ENCODE measurements at regions not wholly inside any gene's neighbourhood (a gene's known extent, or its start where the extent isn't known, plus 50 kb on each side); places are given as distances from the start of the nearest gene placed in this dataset.
"Not testable (repeated sequence)": the region's sequence is repeated elsewhere in the genome, so short reads cannot be mapped to it uniquely, and the experiment has no call there.

- TF ChIP-seq EZH2 (IDR thresholded peaks at IDR 0.05), result no peak
- TF ChIP-seq FOXP2 (optimal IDR thresholded peaks at IDR 0.05; ENCODE audit: control extremely low read depth, extremely low read length, insufficient read depth), result no peak
- no peak for TF ChIP-seq POLR2AphosphoS5 (IDR thresholded peaks at IDR 0.05; ENCODE audit: borderline replicate concordance, low read depth, low read length)
Measured at GRCh38 chr7:34343667-34344066, 314.4 kb upstream of the NPSR1 start.

GRCh38 chr7:34354011-34354410 lies 304.0 kb upstream of the NPSR1 start:
- H3K27ac ChIP-seq, result no peak overlapping the region
- H3K9me3 ChIP-seq (ENCODE audit: low read depth, low read length), result no peaks in the 10 kb centered on the region
- H3K36me3 ChIP-seq (ENCODE audit: insufficient read depth, low read length), result no peaks in the 10 kb centered on the region
- DNase-seq (ENCODE audit: low read depth, low spot score), result no peak
- no peak overlapping the region for H3K4me3 ChIP-seq
- no peak for TF ChIP-seq EZH2 (IDR thresholded peaks at IDR 0.05)
- TF ChIP-seq FOXP2 (optimal IDR thresholded peaks at IDR 0.05; ENCODE audit: control extremely low read depth, extremely low read length, insufficient read depth), result no peak
- no peak for TF ChIP-seq POLR2AphosphoS5 (IDR thresholded peaks at IDR 0.05; ENCODE audit: borderline replicate concordance, low read depth, low read length)
- H3K9ac ChIP-seq (ENCODE audit: insufficient read length), result no peak overlapping the region

More at GRCh38 chr7:34343667-34344066, 314.4 kb upstream of the NPSR1 start:
- Histone ChIP-seq H3K9ac (ENCODE audit: insufficient read length) (no peak overlapping the region), H3K27ac (no peak overlapping the region), H3K4me3 (no peak overlapping the region), H3K9me3 (ENCODE audit: low read depth, low read length) (no peaks in the 10 kb centered on the region), H3K36me3 (ENCODE audit: insufficient read depth, low read length) (no peaks in the 10 kb centered on the region)
- no peak for DNase-seq (ENCODE audit: low read depth, low spot score)

- Histone ChIP-seq H3K9ac (ENCODE audit: insufficient read length) (no peak overlapping the region), H3K36me3 (ENCODE audit: insufficient read depth, low read length) (no peaks in the 10 kb centered on the region), H3K9me3 (ENCODE audit: low read depth, low read length) (no peaks in the 10 kb centered on the region), H3K27ac (no peak overlapping the region), H3K4me3 (no peak overlapping the region)
- DNase-seq (ENCODE audit: low read depth, low spot score), result no peak
- no peak for TF ChIP-seq FOXP2 (optimal IDR thresholded peaks at IDR 0.05; ENCODE audit: control extremely low read depth, extremely low read length, insufficient read depth)
- TF ChIP-seq POLR2AphosphoS5 (IDR thresholded peaks at IDR 0.05; ENCODE audit: borderline replicate concordance, low read depth, low read length), result no peak
- TF ChIP-seq EZH2 (IDR thresholded peaks at IDR 0.05), result no peak
Measured at GRCh38 chr7:34354899-34355298, 303.1 kb upstream of the NPSR1 start.

GRCh38 chr7:34357068-34357467 lies 300.9 kb upstream of the NPSR1 start:
- Histone ChIP-seq H3K27ac (no peak overlapping the region), H3K9me3 (ENCODE audit: low read depth, low read length) (no peaks in the 10 kb centered on the region), H3K9ac (ENCODE audit: insufficient read length) (no peak overlapping the region), H3K4me3 (no peak overlapping the region), H3K36me3 (ENCODE audit: insufficient read depth, low read length) (no peaks in the 10 kb centered on the region)
- DNase-seq (ENCODE audit: low read depth, low spot score), result no peak
- TF ChIP-seq FOXP2 (optimal IDR thresholded peaks at IDR 0.05; ENCODE audit: control extremely low read depth, extremely low read length, insufficient read depth) (no peak), EZH2 (IDR thresholded peaks at IDR 0.05) (no peak), POLR2AphosphoS5 (IDR thresholded peaks at IDR 0.05; ENCODE audit: borderline replicate concordance, low read depth, low read length) (no peak)

- no peak for TF ChIP-seq FOXP2 (optimal IDR thresholded peaks at IDR 0.05; ENCODE audit: control extremely low read depth, extremely low read length, insufficient read depth)
- TF ChIP-seq POLR2AphosphoS5 (IDR thresholded peaks at IDR 0.05; ENCODE audit: borderline replicate concordance, low read depth, low read length), result no peak
- TF ChIP-seq EZH2 (IDR thresholded peaks at IDR 0.05), result no peak
- no peak overlapping the region for H3K4me3 ChIP-seq
- H3K36me3 ChIP-seq (ENCODE audit: insufficient read depth, low read length), result no peaks in the 10 kb centered on the region
Measured at GRCh38 chr7:34357946-34358345, 300.1 kb upstream of the NPSR1 start.

GRCh38 chr7:34358578-34358977 lies 299.4 kb upstream of the NPSR1 start:
- not testable (repeated sequence) for H3K36me3 ChIP-seq (ENCODE audit: insufficient read depth, low read length); H3K4me3 ChIP-seq; H3K9me3 ChIP-seq (ENCODE audit: low read depth, low read length); H3K9ac ChIP-seq (ENCODE audit: insufficient read length); H3K27ac ChIP-seq; DNase-seq (ENCODE audit: low read depth, low spot score)

More at GRCh38 chr7:34357946-34358345, 300.1 kb upstream of the NPSR1 start:
- H3K27ac ChIP-seq, result no peak overlapping the region
- no peaks in the 10 kb centered on the region for H3K9me3 ChIP-seq (ENCODE audit: low read depth, low read length)
- no peak for DNase-seq (ENCODE audit: low read depth, low spot score)
- H3K9ac ChIP-seq (ENCODE audit: insufficient read length), result no peak overlapping the region

GRCh38 chr7:34361663-34362250 lies 296.3 kb upstream of the NPSR1 start:
- no peak for DNase-seq (ENCODE audit: low read depth, low spot score)
- Histone ChIP-seq H3K4me3 (no peak overlapping the region), H3K9me3 (ENCODE audit: low read depth, low read length) (no peaks in the 10 kb centered on the region), H3K36me3 (ENCODE audit: insufficient read depth, low read length) (no peaks in the 10 kb centered on the region), H3K27ac (no peak overlapping the region), H3K9ac (ENCODE audit: insufficient read length) (no peak overlapping the region)
- TF ChIP-seq EZH2 (IDR thresholded peaks at IDR 0.05) (no peak), FOXP2 (optimal IDR thresholded peaks at IDR 0.05; ENCODE audit: control extremely low read depth, extremely low read length, insufficient read depth) (no peak), POLR2AphosphoS5 (IDR thresholded peaks at IDR 0.05; ENCODE audit: borderline replicate concordance, low read depth, low read length) (no peak)

- Histone ChIP-seq H3K4me3 (no peak overlapping the region), H3K27ac (no peak overlapping the region), H3K9me3 (ENCODE audit: low read depth, low read length) (no peaks in the 10 kb centered on the region), H3K9ac (ENCODE audit: insufficient read length) (no peak overlapping the region), H3K36me3 (ENCODE audit: insufficient read depth, low read length) (no peaks in the 10 kb centered on the region)
- TF ChIP-seq EZH2 (IDR thresholded peaks at IDR 0.05) (no peak), FOXP2 (optimal IDR thresholded peaks at IDR 0.05; ENCODE audit: control extremely low read depth, extremely low read length, insufficient read depth) (no peak), POLR2AphosphoS5 (IDR thresholded peaks at IDR 0.05; ENCODE audit: borderline replicate concordance, low read depth, low read length) (no peak)
- DNase-seq (ENCODE audit: low read depth, low spot score), result no peak
Measured at GRCh38 chr7:34362621-34363020, 295.4 kb upstream of the NPSR1 start.

- H3K9me3 ChIP-seq (ENCODE audit: low read depth, low read length), result no peaks in the 10 kb centered on the region
- no peaks in the 10 kb centered on the region for H3K36me3 ChIP-seq (ENCODE audit: insufficient read depth, low read length)
- no peak for TF ChIP-seq EZH2 (IDR thresholded peaks at IDR 0.05)
- TF ChIP-seq POLR2AphosphoS5 (IDR thresholded peaks at IDR 0.05; ENCODE audit: borderline replicate concordance, low read depth, low read length), result no peak
- TF ChIP-seq FOXP2 (optimal IDR thresholded peaks at IDR 0.05; ENCODE audit: control extremely low read depth, extremely low read length, insufficient read depth), result no peak
- no peak for DNase-seq (ENCODE audit: low read depth, low spot score)
- H3K9ac ChIP-seq (ENCODE audit: insufficient read length), result no peak overlapping the region
- no peak overlapping the region for H3K4me3 ChIP-seq
- no peak overlapping the region for H3K27ac ChIP-seq
Measured at GRCh38 chr7:34364130-34364529, 293.9 kb upstream of the NPSR1 start.
